ENCODE measurements at regions not wholly inside any gene's neighbourhood (a gene's known extent, or its start where the extent isn't known, plus 50 kb on each side); places are given as distances from the start of the nearest gene placed in this dataset.

DNA sequence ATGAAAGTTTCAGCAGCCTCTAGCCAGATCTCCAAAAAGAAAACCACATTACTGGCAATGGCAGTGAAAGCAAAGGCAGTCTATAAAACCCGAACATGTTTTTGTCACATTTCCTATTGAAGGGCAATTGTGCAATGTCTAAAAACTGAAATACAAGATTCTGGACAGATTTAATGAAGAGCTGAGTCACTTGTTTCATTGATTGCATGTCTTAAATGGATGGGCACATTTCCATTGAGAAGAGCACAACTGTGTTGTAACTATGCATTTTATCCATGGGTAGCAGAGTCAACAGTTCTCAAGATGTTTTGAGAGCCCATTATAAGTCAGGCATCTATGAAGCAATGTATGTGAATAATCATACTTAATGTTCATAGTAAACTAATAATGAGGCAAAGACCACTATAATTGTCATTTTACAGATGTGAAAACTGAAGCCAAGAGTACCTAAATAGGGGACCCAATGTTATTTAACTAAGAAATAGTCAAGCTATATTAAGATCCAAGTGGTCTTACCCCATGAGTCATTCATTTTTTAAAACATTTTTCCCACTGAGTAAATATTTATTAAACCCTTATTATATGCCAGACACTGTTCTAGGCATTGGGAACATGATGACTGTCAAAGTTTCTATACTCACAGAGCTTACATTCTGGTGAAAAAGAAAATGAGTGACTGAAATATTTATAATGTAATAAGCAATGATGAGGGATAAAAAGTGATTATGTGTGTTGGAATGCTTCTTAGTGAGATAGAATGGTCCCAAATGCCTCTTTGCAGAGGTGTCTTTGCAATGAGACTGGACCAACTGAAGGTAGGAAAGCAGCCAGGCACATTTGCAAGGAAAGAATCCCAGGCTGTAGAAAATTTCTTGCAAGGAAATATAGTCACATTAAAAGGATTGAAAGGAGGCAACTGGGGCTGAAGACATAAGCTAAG, 818.9 kb upstream of the ACVR2A start:
- ATAC-seq: peak; percentile 32; the same call in 2 of the 3 replicates
- TF ChIP-seq, protein P1, sequence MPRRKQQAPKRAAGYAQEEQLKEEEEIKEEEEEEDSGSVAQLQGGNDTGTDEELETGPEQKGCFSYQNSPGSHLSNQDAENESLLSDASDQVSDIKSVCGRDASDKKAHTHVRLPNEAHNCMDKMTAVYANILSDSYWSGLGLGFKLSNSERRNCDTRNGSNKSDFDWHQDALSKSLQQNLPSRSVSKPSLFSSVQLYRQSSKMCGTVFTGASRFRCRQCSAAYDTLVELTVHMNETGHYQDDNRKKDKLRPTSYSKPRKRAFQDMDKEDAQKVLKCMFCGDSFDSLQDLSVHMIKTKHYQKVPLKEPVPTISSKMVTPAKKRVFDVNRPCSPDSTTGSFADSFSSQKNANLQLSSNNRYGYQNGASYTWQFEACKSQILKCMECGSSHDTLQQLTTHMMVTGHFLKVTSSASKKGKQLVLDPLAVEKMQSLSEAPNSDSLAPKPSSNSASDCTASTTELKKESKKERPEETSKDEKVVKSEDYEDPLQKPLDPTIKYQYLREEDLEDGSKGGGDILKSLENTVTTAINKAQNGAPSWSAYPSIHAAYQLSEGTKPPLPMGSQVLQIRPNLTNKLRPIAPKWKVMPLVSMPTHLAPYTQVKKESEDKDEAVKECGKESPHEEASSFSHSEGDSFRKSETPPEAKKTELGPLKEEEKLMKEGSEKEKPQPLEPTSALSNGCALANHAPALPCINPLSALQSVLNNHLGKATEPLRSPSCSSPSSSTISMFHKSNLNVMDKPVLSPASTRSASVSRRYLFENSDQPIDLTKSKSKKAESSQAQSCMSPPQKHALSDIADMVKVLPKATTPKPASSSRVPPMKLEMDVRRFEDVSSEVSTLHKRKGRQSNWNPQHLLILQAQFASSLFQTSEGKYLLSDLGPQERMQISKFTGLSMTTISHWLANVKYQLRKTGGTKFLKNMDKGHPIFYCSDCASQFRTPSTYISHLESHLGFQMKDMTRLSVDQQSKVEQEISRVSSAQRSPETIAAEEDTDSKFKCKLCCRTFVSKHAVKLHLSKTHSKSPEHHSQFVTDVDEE (CRISPR knock-in tag; IDR thresholded peaks at IDR 0.05): no peak
- no peak for TF ChIP-seq ZFP3 (CRISPR knock-in tag; IDR thresholded peaks at IDR 0.05)
- no peak for TF ChIP-seq CSDC2 (CRISPR knock-in tag; IDR thresholded peaks at IDR 0.05)
- no peak for TF ChIP-seq RARB (CRISPR knock-in tag; IDR thresholded peaks at IDR 0.05)
- TF ChIP-seq, protein P2, sequence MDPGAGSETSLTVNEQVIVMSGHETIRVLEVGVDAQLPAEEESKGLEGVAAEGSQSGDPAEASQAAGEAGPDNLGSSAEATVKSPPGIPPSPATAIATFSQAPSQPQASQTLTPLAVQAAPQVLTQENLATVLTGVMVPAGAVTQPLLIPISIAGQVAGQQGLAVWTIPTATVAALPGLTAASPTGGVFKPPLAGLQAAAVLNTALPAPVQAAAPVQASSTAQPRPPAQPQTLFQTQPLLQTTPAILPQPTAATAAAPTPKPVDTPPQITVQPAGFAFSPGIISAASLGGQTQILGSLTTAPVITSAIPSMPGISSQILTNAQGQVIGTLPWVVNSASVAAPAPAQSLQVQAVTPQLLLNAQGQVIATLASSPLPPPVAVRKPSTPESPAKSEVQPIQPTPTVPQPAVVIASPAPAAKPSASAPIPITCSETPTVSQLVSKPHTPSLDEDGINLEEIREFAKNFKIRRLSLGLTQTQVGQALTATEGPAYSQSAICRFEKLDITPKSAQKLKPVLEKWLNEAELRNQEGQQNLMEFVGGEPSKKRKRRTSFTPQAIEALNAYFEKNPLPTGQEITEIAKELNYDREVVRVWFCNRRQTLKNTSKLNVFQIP (CRISPR knock-in tag; IDR thresholded peaks at IDR 0.05; ENCODE audit: borderline replicate concordance, low read depth): no peak
- TF ChIP-seq ISL1 (CRISPR knock-in tag; IDR thresholded peaks at IDR 0.05): no peak
- no peak for TF ChIP-seq OSR1 (CRISPR knock-in tag; IDR thresholded peaks at IDR 0.05)
- TF ChIP-seq, protein P3, sequence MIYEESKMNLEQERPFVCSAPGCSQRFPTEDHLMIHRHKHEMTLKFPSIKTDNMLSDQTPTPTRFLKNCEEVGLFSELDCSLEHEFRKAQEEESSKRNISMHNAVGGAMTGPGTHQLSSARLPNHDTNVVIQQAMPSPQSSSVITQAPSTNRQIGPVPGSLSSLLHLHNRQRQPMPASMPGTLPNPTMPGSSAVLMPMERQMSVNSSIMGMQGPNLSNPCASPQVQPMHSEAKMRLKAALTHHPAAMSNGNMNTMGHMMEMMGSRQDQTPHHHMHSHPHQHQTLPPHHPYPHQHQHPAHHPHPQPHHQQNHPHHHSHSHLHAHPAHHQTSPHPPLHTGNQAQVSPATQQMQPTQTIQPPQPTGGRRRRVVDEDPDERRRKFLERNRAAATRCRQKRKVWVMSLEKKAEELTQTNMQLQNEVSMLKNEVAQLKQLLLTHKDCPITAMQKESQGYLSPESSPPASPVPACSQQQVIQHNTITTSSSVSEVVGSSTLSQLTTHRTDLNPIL (CRISPR knock-in tag; IDR thresholded peaks at IDR 0.05; ENCODE audit: low read depth): no peak
- TF ChIP-seq, protein P4, sequence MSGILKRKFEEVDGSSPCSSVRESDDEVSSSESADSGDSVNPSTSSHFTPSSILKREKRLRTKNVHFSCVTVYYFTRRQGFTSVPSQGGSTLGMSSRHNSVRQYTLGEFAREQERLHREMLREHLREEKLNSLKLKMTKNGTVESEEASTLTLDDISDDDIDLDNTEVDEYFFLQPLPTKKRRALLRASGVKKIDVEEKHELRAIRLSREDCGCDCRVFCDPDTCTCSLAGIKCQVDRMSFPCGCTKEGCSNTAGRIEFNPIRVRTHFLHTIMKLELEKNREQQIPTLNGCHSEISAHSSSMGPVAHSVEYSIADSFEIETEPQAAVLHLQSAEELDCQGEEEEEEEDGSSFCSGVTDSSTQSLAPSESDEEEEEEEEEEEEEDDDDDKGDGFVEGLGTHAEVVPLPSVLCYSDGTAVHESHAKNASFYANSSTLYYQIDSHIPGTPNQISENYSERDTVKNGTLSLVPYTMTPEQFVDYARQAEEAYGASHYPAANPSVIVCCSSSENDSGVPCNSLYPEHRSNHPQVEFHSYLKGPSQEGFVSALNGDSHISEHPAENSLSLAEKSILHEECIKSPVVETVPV (CRISPR knock-in tag; IDR thresholded peaks at IDR 0.05): no peak
- TF ChIP-seq SNAI2 (CRISPR knock-in tag; IDR thresholded peaks at IDR 0.05): no peak
- no peak for TF ChIP-seq ESRRG (CRISPR knock-in tag; IDR thresholded peaks at IDR 0.05)
- TF ChIP-seq, protein P5, sequence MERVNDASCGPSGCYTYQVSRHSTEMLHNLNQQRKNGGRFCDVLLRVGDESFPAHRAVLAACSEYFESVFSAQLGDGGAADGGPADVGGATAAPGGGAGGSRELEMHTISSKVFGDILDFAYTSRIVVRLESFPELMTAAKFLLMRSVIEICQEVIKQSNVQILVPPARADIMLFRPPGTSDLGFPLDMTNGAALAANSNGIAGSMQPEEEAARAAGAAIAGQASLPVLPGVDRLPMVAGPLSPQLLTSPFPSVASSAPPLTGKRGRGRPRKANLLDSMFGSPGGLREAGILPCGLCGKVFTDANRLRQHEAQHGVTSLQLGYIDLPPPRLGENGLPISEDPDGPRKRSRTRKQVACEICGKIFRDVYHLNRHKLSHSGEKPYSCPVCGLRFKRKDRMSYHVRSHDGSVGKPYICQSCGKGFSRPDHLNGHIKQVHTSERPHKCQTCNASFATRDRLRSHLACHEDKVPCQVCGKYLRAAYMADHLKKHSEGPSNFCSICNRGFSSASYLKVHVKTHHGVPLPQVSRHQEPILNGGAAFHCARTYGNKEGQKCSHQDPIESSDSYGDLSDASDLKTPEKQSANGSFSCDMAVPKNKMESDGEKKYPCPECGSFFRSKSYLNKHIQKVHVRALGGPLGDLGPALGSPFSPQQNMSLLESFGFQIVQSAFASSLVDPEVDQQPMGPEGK (CRISPR knock-in tag; IDR thresholded peaks at IDR 0.05; ENCODE audit: borderline replicate concordance): no peak

DNA sequence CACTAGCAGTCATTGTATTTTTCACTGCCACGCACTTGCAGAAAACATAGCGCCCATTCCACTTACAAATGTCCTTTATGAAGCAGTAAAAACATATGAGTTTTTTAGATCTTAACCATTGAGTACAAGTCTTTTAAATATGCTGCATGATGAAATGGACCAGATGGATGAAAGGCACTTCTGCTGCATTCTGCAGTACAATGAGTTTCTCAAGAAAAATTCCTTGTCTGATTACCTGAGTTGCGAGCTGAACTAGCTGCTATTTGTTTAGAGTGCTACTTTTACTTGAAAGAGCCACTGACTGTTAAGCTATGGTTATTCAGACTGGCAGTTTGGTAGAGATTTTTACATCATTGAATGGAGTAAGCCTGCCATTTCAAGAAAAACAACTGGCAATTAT, 825.5 kb upstream of the ACVR2A start:
- no peak for ATAC-seq
- TF ChIP-seq ARNTL (CRISPR knock-in tag; IDR thresholded peaks at IDR 0.05; ENCODE audit: borderline replicate concordance, low read depth) (no peak), BACH2 (CRISPR knock-in tag; IDR thresholded peaks at IDR 0.05; ENCODE audit: borderline replicate concordance) (no peak), ZFP30 (CRISPR knock-in tag; IDR thresholded peaks at IDR 0.05) (no peak), GLIS3 (CRISPR knock-in tag; IDR thresholded peaks at IDR 0.05) (no peak), ZNF70 (CRISPR knock-in tag; IDR thresholded peaks at IDR 0.05) (no peak), ZC3H10 (CRISPR knock-in tag; IDR thresholded peaks at IDR 0.05) (no peak), ZNF565 (CRISPR knock-in tag; conservative IDR thresholded peaks at IDR 0.05; ENCODE audit: low read depth) (no peak), ZFP3 (CRISPR knock-in tag; IDR thresholded peaks at IDR 0.05) (no peak), PPARA (CRISPR knock-in tag; IDR thresholded peaks at IDR 0.05; ENCODE audit: borderline replicate concordance) (no peak), ZNF8 (CRISPR knock-in tag; IDR thresholded peaks at IDR 0.05) (no peak)
- TF ChIP-seq, protein P3 (CRISPR knock-in tag; IDR thresholded peaks at IDR 0.05; ENCODE audit: low read depth): no peak
- TF ChIP-seq, protein P2 (CRISPR knock-in tag; IDR thresholded peaks at IDR 0.05; ENCODE audit: borderline replicate concordance, low read depth): no peak
- TF ChIP-seq, protein P5 (CRISPR knock-in tag; IDR thresholded peaks at IDR 0.05; ENCODE audit: borderline replicate concordance): no peak
